Hepatocyte (in vitro differentiated cells): ENCODE measurements at regions not wholly inside any gene's neighbourhood (a gene's known extent, or its start where the extent isn't known, plus 50 kb on each side); places are given as distances from the start of the nearest gene placed in this dataset.

ENCODE experiments used
- EZH2 ChIP-seq: fragments of 200-600 bp; sonication (generic); IDR thresholded peaks from 2 replicates; pipeline ENCODE4 v1.6.1; 2016; ENCODE audit warnings: antibody characterized with exemption, mild to moderate bottlenecking, borderline replicate concordance
- EZH2phosphoT487 ChIP-seq: fragments of 200-600 bp; sonication (generic); IDR thresholded peaks from one replicate; pipeline ENCODE4 v1.6.1; 2018; ENCODE audit warnings: antibody characterized with exemption, mild to moderate bottlenecking, low read depth, moderate library complexity; ENCODE audit not compliant: unreplicated experiment, severe bottlenecking
- TF ChIP-seq, protein P1 (sequence below): fragments of 200-600 bp; sonication (generic); IDR thresholded peaks from 2 replicates; pipeline ENCODE4 v1.5.1; 2016; ENCODE audit warnings: antibody characterized with exemption, mild to moderate bottlenecking; ENCODE audit not compliant: poor library complexity

DNA sequence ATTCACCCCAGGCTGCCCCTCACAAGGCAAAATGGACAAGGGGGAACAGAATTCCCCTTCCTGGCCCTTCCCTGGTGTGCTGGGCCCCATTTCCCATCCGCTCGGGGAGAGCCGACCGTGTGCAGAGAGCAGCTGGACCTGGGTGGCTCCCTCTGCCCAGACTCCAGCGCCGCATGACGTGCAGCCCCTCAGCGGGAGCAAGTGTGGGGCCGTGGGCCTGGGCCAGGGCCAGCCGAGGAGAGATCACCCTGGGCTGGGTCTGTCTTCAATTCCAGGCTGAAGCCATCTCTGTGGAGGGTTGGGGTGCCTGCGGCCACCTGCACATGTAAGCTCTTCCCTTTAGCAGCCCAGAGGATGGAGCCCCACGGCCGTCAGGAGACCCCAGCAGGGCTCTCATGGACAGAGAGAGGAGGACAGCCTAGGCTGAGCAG lies 241.8 kb downstream of the TTLL2 start:
- TF ChIP-seq, protein P1, sequence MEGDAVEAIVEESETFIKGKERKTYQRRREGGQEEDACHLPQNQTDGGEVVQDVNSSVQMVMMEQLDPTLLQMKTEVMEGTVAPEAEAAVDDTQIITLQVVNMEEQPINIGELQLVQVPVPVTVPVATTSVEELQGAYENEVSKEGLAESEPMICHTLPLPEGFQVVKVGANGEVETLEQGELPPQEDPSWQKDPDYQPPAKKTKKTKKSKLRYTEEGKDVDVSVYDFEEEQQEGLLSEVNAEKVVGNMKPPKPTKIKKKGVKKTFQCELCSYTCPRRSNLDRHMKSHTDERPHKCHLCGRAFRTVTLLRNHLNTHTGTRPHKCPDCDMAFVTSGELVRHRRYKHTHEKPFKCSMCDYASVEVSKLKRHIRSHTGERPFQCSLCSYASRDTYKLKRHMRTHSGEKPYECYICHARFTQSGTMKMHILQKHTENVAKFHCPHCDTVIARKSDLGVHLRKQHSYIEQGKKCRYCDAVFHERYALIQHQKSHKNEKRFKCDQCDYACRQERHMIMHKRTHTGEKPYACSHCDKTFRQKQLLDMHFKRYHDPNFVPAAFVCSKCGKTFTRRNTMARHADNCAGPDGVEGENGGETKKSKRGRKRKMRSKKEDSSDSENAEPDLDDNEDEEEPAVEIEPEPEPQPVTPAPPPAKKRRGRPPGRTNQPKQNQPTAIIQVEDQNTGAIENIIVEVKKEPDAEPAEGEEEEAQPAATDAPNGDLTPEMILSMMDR: no peak
- TF ChIP-seq EZH2phosphoT487 (no peak), EZH2 (no peak)
